ENCODE measurements at regions not wholly inside any gene's neighbourhood (a gene's known extent, or its start where the extent isn't known, plus 50 kb on each side); places are given as distances from the start of the nearest gene placed in this dataset.

GRCh38 chr5:168184103-168184502 is 107.3 kb upstream of the WWC1 start:
- TF ChIP-seq CHD4 (IDR thresholded peaks at IDR 0.05; ENCODE audit: borderline replicate concordance, low read length), result no peak
- TF ChIP-seq ZNF274 (CRISPR knock-in tag; IDR thresholded peaks at IDR 0.05), result no peak
- TF ChIP-seq CTCF (CRISPR knock-in tag; IDR thresholded peaks at IDR 0.05), result no peak
